ENCODE measurements at regions not wholly inside any gene's neighbourhood (a gene's known extent, or its start where the extent isn't known, plus 50 kb on each side); places are given as distances from the start of the nearest gene placed in this dataset.

DNA sequence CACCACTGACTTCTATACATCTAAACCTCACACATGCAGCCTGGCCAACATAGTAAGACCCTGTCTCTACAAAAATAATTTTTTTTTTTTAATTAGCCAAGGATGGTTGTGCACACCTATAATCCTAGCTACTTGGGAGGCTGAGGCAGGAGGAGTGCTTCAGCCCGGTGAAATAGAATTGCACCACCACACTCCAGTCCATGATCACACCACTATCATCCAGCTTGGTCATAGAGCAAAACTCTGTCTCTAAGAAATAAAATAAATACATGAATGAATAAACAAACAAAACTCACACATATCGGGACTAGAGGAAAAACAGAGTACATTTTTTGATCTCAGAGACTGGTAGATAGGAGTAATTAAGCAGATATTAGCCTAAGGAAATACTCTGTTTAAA, 66.6 kb upstream of the PDE5A start:
- DNase-seq, result no peak

DNA sequence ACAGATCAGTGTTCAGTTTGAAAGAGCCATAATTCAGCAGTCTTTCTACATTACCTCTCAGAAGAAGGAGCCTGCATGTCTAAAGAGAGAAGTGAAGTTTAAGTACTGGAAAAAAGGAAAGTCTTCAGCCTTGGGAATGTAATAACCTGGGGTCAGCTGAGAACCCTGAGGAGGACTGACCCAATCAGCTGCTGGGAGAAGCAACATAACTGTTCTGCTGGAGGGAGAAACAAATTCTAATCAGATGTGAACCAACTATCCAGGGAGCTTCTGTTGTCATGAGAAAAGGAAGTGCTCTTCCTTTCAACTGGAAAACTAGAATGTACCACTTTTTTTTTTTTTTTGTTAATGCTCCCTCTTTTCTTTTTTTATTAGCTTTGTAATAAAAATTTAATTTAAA, 64.5 kb upstream of the PDE5A start:
- no peak for DNase-seq

DNA sequence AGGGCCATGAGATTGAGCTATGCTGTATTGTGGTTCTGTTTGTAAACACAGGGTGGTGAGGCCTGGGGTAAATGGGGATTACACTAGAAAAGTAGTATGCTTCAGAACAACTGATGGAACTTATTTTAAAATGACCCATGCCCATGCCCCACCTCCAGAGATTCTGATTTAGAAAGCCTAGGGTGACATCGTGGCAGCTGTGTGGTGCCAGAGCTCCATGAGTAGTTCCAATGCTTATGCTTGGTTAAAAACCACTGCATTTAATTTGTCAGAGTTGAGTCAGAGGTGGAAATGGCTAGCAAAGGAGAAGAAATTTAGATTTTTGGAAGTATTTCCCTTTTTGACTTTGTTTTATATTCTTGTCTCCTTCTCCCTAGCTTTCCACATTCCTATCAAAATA, 63.4 kb upstream of the PDE5A start:
- no peak for DNase-seq

DNA sequence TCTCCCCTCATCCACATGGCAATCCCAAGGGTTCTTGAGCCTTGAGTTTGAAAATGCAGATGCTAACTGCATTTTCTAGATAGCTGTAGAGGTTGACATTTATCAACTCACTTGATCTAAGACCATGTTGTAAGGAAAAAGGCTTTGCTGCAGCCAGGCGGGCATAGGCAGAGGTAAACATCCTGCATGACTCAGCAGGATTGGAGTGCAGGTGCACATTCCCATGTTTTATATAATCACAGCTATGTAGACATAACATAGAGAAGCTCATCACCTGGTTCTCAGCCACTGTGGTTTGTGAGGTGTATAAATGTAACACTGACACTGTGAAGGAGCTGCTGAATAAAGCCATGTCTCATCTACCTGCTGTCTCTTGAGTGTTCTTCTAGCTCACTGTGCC, 62.3 kb upstream of the PDE5A start:
- no peak for DNase-seq

DNA sequence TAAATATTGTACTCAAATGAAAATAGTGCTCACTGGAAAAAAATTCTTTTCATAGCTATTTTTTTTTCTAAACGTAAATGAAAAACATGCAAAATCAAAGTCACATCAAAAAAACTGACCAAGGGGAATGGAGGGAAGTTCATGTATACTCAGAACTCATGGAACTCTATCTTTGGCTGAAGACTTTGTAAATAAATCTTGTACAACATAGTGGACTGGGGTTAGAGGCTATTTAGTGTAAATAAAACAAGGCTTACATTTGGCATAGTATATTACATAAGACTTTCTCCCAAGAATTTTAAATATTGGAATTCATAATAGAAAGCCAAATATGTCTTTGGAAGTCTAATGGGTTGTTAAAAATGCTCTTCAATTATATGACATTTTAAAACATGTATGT, 59.8 kb upstream of the PDE5A start:
- no peak for DNase-seq

DNA sequence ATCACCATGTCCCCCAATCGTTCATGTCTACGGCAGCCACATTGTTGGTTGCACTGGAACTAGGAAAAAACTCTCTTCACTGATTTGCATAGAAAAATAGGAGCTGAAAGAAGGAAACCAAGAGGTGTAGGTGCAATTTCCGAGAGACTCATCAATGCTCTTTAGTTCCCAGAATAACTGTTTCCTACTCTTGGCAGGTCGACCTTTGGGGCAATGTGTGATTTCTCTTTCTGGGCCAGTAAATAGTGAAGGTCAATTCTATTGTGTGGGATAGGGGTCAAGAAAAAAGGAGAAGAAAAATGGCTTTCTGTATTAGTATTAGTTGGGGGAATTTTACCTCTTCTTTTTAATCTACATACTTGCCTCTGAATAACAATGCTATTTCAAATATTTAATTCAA, 55.9 kb upstream of the PDE5A start:
- DNase-seq, result no peak

DNA sequence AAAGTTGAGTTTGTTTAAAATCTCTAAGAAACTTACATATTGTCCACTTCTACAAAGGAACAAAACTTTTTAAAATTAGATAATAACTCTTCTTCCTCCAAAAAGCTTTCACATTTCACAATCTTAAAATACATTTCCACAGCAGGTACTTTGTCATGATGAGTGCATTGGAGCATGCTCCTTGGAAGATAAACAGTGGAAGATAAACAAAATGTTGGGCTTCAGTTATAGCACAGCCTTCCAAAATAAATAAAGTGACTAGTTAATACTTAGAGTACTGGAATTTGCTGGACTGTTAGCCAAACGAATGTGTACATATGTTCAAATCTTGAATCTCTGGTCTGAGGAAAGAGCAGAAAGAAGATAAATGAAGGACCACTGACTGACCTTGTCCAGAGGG, 54.9 kb upstream of the PDE5A start:
- no peak for DNase-seq

DNA sequence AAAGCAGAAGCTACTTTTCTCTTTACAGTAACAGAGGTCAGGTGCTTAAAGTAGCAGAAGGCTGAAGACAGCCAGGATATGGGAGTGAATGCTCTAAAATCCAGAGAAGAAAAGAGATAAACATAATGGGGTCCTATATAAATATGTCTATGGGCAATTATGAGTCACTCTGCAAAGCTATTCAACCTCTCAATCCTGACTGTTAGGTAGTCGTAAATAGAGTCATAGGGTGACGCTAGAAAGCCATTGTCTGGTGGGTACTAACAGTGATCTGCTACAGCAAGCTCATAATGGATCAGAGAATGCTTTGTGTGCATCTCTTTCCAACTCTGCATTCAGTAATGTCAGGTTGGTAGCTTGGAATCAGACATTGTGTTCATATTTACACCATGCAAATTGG, 53.5 kb upstream of the PDE5A start:
- DNase-seq, result no peak

DNA sequence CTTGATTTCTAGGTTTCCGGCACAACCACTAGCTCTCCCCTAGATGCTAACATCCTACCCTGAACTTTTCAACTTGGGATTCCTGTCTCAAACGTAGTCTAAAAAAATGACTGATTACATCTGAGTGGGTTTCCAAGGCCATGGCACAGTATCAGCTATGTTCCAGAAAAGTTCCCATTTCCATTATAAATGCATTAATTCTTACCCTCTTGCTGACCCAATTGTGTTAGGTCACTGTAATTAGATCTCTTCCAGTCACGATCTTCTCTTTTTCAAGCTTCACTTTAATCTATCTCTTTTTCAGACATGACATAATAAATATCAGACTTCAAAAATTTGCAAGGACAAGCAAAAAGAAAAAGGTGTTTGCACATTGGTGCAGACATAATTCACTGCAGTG, 50.6 kb upstream of the PDE5A start:
- DNase-seq, result no peak

DNA sequence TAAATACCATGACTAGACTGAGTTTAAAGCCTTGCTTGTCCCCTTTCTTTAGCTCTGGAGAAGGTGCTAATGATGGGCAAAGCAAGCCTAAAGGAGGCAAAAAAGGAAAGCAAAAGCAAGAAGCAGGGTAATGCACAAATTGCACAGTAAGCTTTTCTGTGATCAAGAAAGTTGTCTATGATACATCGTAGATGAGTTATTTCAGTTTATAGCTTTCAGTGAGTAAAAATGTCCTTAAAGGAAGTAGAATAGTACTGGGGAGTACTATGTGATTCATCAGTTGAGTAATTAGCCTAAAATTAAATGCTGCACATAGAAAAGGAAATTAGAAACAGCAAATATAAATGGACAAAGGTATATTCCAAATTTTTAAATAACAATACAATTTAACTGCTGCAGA, 50.2 kb upstream of the PDE5A start:
- no peak for DNase-seq
